Epithelial cell of esophagus (primary cell): ENCODE measurements at regions not wholly inside any gene's neighbourhood (a gene's known extent, or its start where the extent isn't known, plus 50 kb on each side); places are given as distances from the start of the nearest gene placed in this dataset.

Experiments used
- DNase-seq: peaks from one replicate; pipeline ENCODE4 v3.0.0; 2010; ENCODE audit warnings: low read depth
- H3K4me3 ChIP-seq: 2 replicates; pipeline ENCODE4 v1.5.1; 2011; ENCODE audit warnings: mild to moderate bottlenecking, low read length, control low read depth
- CTCF ChIP-seq: IDR thresholded peaks from 2 replicates; pipeline ENCODE4 v1.5.1; 2011; ENCODE audit warnings: low read depth, mild to moderate bottlenecking, low read length, control low read depth, inconsistent platforms; ENCODE audit not compliant: insufficient read depth; ENCODE audit errors: missing control alignments

GRCh38 chr13:82693607-82694006 is 1188.7 kb downstream of the SLITRK1 start:
- no peak for DNase-seq
- no peak overlapping the region for H3K4me3 ChIP-seq
- no peak for TF ChIP-seq CTCF

- no peak for TF ChIP-seq CTCF
- no peak for DNase-seq
- peak overlapping the region; percentile 25 for H3K4me3 ChIP-seq
Measured at GRCh38 chr13:82688400-82688994, 1193.8 kb downstream of the SLITRK1 start.

GRCh38 chr13:82687884-82688283 is 1194.4 kb downstream of the SLITRK1 start:
- DNase-seq = no peak
- no peak overlapping the region for H3K4me3 ChIP-seq
- TF ChIP-seq CTCF = no peak

GRCh38 chr13:82681535-82681934 is 1200.7 kb downstream of the SLITRK1 start:
- no peak for TF ChIP-seq CTCF
- DNase-seq = peak; percentile 22
- H3K4me3 ChIP-seq = no peak overlapping the region

GRCh38 chr13:82678052-82678451 is 1204.2 kb downstream of the SLITRK1 start:
- H3K4me3 ChIP-seq = no peak overlapping the region
- TF ChIP-seq CTCF = no peak
- no peak for DNase-seq

GRCh38 chr13:82675024-82675423 is 1207.2 kb downstream of the SLITRK1 start:
- H3K4me3 ChIP-seq = no peak overlapping the region
- no peak for DNase-seq
- TF ChIP-seq CTCF = no peak

GRCh38 chr13:82674546-82674945 is 1207.7 kb downstream of the SLITRK1 start:
- H3K4me3 ChIP-seq = no peak overlapping the region
- DNase-seq = no peak
- no peak for TF ChIP-seq CTCF
